H4 (cell line): ENCODE measurements at regions not wholly inside any gene's neighbourhood (a gene's known extent, or its start where the extent isn't known, plus 50 kb on each side); places are given as distances from the start of the nearest gene placed in this dataset.

Experiments
- DNase-seq: peaks from one replicate; pipeline ENCODE4 v3.0.0-alpha.2; 2015; ENCODE audit warnings: low spot score

- DNase-seq: no peak
Measured at GRCh38 chr20:48571949-48572847, 255.6 kb downstream of the PREX1 start.

DNA sequence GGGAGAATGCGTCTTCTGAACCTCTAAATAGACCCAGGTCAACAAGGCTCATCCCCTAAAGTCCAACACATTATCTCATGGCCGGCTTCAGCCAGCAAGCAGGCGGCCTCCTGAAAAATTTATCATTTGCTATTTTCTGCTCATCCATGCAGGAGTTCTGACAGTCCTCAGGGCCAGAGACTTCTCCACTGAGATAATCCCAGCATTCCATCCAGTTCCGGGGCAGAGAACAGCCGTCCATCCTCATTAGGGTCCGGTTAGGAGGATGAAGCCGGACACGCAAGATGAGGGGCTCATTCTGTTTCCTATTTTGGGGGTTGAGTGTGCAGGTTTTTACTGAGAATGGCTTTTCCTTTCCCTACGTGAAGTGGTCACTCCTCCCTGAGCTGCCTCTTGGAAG lies 258.1 kb downstream of the PREX1 start:
- DNase-seq: no peak

DNA sequence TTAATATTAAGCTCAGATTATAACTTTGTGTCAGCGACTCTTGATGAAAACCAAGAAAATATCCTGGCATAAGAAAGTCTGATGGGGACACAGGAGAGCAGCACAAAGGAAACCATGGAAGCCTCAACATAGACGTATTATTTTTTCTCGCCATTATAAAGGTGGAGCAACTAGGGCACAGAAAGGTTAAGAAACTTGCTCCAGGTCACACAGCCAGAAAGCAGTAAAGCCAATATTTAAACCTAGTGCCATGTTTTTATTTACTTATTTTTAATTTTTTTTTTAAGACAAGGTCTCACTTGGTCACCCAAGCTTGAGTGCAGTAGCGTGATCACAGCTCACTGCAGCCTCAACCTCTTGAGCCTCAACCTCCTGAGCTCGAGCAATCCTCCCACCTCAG lies 259.3 kb downstream of the PREX1 start:
- no peak for DNase-seq

- no peak for DNase-seq
Measured at GRCh38 chr20:48567145-48567544, 260.7 kb downstream of the PREX1 start.

DNA sequence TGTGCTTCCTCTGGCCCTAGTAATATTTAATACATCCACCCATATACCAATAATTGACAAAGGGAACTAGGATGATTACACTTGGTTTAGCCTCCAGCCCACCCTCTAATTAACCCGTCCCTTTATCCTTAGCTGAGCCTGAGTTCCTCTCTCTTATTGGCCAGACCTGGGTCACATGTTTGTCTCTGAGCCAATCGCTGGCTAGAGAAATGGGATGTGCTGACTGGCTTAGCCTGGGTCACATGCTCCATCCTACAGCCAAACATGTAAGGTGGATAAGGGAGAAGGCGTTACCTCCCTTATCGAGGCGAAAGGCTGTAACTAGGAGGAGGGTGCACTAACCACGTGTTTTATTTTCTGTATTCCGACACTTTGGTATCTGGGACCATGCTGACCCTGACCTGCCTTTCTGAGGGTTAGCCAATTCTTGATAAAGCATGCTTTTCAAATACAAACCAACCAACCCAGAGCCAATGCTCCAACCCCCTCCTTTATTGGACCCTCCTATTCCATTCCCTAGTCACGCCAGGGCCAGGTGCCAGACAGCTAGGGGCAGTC lies 262.7 kb downstream of the PREX1 start:
- no peak for DNase-seq

DNA sequence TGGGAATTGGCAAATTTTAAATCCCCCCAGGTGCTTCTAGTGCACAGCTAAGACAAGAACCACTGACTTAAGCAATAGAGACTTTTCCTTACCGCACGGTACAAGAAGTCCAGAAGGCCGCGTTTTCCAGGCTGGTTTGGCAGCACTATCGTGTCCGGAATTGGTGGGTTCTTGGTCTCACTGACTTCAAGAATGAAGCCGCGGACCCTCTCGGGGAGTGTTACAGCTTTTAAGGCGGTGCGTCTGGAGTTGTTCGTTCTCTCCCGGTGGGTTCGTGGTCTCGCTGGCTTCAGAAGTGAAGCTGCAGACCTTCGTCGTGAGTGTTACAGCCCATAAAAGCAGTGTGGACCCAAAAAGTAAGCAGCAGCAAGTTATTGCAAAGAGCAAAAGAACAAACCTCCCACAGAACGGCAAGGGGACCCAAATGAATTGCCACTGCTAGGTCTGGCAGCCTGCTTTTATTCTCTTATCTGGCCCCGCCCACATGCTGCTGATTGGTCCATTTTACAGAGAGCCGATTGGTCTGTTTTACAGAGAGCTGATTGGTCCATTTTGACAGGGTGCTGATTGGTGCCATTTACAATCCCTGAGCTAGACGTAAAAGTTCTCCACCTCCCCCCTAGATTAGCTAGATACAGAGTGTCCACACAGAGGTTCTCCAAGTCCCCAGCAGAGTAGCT lies 264.5 kb downstream of the PREX1 start:
- no peak for DNase-seq

- no peak for DNase-seq
Measured at GRCh38 chr20:48562586-48563116, 265.1 kb downstream of the PREX1 start.

DNA sequence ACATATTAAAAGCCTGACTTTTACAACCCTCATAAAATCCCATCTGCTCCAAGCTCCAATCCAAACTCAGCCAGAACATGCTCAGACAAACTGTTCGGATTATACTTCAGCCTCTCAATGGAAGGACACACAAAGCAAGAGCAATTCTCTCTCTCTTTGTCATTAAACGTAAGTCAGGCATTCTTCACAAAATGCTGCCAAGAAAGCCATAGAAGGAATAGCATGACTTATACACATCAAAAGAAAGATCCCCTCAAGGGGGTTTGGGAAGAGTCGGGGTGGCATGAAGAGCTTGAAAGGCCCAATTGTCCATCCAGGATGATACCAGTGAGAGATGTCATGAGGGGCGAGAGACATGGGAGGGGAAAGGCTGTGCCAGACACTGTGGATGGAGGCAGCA lies 268.9 kb downstream of the PREX1 start:
- no peak for DNase-seq

- DNase-seq: no peak
Measured at GRCh38 chr20:48557380-48557779, 270.4 kb downstream of the PREX1 start.

GRCh38 chr20:48556956-48557355 lies 270.8 kb downstream of the PREX1 start:
- DNase-seq: no peak

GRCh38 chr20:48552550-48552949 lies 275.2 kb downstream of the PREX1 start:
- no peak for DNase-seq

GRCh38 chr20:48550814-48551213 lies 277.0 kb downstream of the PREX1 start:
- DNase-seq: no peak

DNA sequence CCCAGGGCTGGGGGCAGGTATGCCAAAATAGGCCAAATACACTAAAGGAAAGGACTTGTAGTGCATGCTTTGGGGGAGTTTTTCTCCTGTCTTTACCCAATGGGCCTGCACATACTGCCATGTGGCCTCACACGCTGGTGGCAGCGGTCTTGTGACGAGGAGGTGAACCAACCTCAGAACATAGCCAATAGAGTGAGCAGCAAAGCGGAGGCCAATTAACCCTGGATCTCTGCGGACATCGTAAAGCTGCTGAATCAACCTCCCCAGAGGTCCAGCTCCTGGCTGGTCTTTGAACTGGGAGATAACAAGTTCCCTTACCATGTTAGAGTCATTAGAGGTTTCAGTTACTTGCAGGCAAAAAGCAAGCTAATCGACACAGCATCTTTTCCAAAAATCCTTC lies 280.1 kb downstream of the PREX1 start:
- no peak for DNase-seq

DNA sequence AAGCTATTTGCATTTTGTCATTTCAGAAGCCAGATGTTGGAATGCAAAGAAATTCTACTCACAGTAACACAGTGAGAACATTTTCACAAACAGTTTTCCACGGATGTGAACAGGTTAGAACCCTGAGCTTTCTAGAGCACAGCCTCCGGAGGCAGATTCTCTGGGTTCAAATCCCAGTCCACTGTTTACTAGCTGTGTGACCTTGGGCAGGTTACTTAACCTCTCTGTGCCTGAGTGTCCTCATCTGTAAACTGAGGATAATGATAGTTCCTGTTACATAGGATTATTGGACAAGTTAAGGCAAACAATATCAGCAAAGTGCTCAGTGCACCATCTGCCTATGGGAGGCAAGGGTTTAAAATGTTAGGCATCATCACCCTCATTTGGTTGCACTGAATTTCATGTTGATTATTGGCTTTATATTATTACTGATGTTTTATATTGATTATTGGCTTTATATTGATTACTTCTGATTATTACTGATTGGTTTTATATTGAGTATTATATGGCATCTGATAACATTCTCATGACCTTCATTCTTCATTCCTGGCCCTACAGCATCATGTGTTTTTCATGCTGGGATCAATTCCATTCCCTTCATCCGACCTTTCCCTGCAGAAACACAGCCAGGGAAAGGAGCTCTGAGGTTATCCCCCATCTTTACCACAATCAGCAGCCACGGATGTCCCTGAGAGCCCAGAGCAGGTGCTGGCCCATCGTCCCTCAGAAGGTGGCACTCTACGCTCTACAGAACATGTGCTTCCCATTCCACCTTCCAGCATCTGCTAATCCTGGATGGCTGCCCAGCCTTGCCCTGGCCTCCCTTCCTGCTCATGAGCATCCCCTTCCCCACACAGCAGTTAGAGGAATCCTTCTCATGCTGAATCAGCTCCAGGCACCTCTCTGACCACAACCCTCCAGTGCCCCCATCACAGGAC lies 283.1 kb downstream of the PREX1 start:
- no peak for DNase-seq

- no peak for DNase-seq
Measured at GRCh38 chr20:48541581-48542071, 286.2 kb downstream of the PREX1 start.

DNA sequence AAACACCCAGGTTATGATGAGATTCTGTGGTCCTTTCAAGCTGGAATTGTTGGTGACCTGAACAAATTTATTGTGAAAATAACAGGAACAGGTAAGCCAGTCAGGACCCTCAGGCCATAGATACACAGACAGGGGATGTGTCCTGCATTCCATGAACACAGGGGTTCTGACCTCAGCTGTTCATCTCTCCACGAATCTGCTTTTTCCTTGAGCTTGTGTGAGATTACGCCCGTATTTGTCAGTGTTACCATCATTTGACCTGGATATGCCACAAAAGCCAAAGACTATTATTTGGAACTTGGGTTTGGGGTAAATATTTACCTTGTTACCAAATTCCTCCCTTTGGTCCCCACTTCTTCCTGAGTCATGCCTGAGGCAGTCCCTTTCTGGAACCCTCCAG lies 288.9 kb downstream of the PREX1 start:
- no peak for DNase-seq

GRCh38 chr20:48538058-48538825 lies 289.6 kb downstream of the PREX1 start:
- peak; percentile 44 for DNase-seq

GRCh38 chr20:48536206-48536605 lies 291.6 kb downstream of the PREX1 start:
- DNase-seq: no peak

GRCh38 chr20:48535556-48535955 lies 292.2 kb downstream of the PREX1 start:
- no peak for DNase-seq

DNA sequence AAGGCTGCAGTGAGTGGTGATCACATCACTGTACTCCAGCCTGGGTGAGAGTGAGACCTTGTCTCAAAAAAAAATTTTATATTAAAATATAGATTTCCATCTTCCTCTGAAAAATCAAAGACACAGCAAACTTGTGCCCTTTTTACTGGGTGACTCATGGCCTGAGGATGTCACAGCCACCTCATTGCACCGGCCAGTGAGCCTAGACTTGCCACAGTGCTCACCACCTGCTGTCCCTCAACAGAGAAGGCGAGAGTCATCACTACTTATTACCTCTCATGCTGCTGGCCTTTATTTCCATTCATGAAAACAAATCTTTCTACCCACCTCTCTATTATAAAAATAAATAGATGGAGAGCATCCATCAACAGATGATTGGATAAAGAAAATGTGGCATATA lies 295.8 kb downstream of the PREX1 start:
- DNase-seq: no peak

DNA sequence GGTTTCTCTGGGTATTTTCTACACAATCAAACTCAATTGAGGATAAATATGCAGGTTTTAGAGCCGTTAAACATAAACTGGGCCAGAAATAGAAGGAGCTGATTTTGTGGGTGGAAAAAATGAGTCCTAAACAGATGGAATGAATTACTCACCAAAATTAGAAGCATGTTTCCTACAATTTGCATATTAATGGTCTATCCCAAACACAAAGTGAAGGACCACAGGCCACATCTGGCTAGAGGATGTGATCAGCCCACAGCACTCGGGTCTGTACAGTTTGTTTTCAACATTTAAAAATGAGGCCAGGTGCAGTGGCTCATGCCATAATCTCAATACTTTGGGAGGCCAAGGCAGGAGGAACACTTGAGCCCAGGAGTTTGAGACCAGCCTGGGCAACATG lies 296.3 kb downstream of the PREX1 start:
- DNase-seq: no peak
